ENCODE measurements at regions not wholly inside any gene's neighbourhood (a gene's known extent, or its start where the extent isn't known, plus 50 kb on each side); places are given as distances from the start of the nearest gene placed in this dataset.

- WGBS, 2 donors = 55 to 59% methylated on average over 5 of the region's 5 CpGs
- TF ChIP-seq POLR2A (IDR thresholded peaks at IDR 0.05) (no peak), EP300 (IDR thresholded peaks at IDR 0.05) (no peak), CTCF (IDR thresholded peaks at IDR 0.05) (no peak), POLR2AphosphoS5 (IDR thresholded peaks at IDR 0.05) (no peak)
- ATAC-seq (ENCODE audit: low FRiP score in 2 of 2) (no peak), DNase-seq (no peak)
- H3K4me3 ChIP-seq = no peak overlapping the region
- no peaks in the 10 kb centered on the region for H3K36me3 ChIP-seq
- no peaks in the 10 kb centered on the region for H3K4me1 ChIP-seq
- no peak overlapping the region for H3K27ac ChIP-seq
- no peaks in the 10 kb centered on the region for H3K27me3 ChIP-seq
- H3K9me3 ChIP-seq = no peaks in the 10 kb centered on the region
These were observed 869.9 kb downstream of the MRPL39 start for GRCh38 chr21:24737296-24737850.

- WGBS, 2 donors = 32 to 44% methylated on average over 1 of the region's 1 CpG
- Histone ChIP-seq H3K9me3 (no peaks in the 10 kb centered on the region), H3K36me3 (no peaks in the 10 kb centered on the region), H3K4me3 (no peak overlapping the region), H3K4me1 (no peaks in the 10 kb centered on the region), H3K27ac (no peak overlapping the region), H3K27me3 (no peaks in the 10 kb centered on the region)
- DNase-seq (no peak), ATAC-seq (ENCODE audit: low FRiP score in 2 of 2) (no peak)
- TF ChIP-seq POLR2AphosphoS5 (IDR thresholded peaks at IDR 0.05) (no peak), POLR2A (IDR thresholded peaks at IDR 0.05) (no peak), EP300 (IDR thresholded peaks at IDR 0.05) (no peak), CTCF (IDR thresholded peaks at IDR 0.05) (no peak)
These were observed 876.6 kb downstream of the MRPL39 start for GRCh38 chr21:24730661-24731060.

- no peak for TF ChIP-seq CTCF (IDR thresholded peaks at IDR 0.05)
- DNase-seq = no peak
- Histone ChIP-seq H3K4me1 (no peaks in the 10 kb centered on the region), H3K27ac (no peak overlapping the region), H3K36me3 (no peaks in the 10 kb centered on the region), H3K4me3 (no peak overlapping the region), H3K27me3 (no peaks in the 10 kb centered on the region), H3K9me3 (no peaks in the 10 kb centered on the region)
- WGBS, 2 donors = 59 to 67% methylated on average over 3 of the region's 3 CpGs
- no peak for ATAC-seq (ENCODE audit: low FRiP score in 2 of 2)
These were observed 877.7 kb downstream of the MRPL39 start for GRCh38 chr21:24729568-24729967.

GRCh38 chr21:24727803-24728440 is 879.4 kb downstream of the MRPL39 start:
- no peaks in the 10 kb centered on the region for H3K9me3 ChIP-seq
- WGBS, 2 donors = 50 to 61% methylated on average over 4 of the region's 4 CpGs
- no peaks in the 10 kb centered on the region for H3K36me3 ChIP-seq
- no peaks in the 10 kb centered on the region for H3K4me1 ChIP-seq
- H3K27ac ChIP-seq = no peak overlapping the region
- no peaks in the 10 kb centered on the region for H3K27me3 ChIP-seq
- DNase-seq (no peak), ATAC-seq (ENCODE audit: low FRiP score in 2 of 2) (no peak)
- no peak for TF ChIP-seq POLR2AphosphoS5 (IDR thresholded peaks at IDR 0.05)
- no peak for TF ChIP-seq CTCF (IDR thresholded peaks at IDR 0.05)
- no peak for TF ChIP-seq EP300 (IDR thresholded peaks at IDR 0.05)
- no peak for TF ChIP-seq POLR2A (IDR thresholded peaks at IDR 0.05)
- H3K4me3 ChIP-seq = no peak overlapping the region

GRCh38 chr21:24716281-24716918 is 890.9 kb downstream of the MRPL39 start:
- no peak overlapping the region for H3K4me3 ChIP-seq
- no peak overlapping the region for H3K27ac ChIP-seq
- TF ChIP-seq CTCF (IDR thresholded peaks at IDR 0.05) (no peak), POLR2AphosphoS5 (IDR thresholded peaks at IDR 0.05) (no peak), POLR2A (IDR thresholded peaks at IDR 0.05) (no peak), EP300 (IDR thresholded peaks at IDR 0.05) (no peak)
- no peaks in the 10 kb centered on the region for H3K36me3 ChIP-seq
- H3K4me1 ChIP-seq = no peaks in the 10 kb centered on the region
- DNase-seq (no peak), ATAC-seq (ENCODE audit: low FRiP score in 2 of 2) (no peak)
- 51 to 62% methylated on average over 3 of the region's 3 CpGs for WGBS, 2 donors
- H3K9me3 ChIP-seq = no peaks in the 10 kb centered on the region
- no peaks in the 10 kb centered on the region for H3K27me3 ChIP-seq
